ENCODE measurements at regions not wholly inside any gene's neighbourhood (a gene's known extent, or its start where the extent isn't known, plus 50 kb on each side); places are given as distances from the start of the nearest gene placed in this dataset.

GRCh38 chr16:48831076-48831722, 221.2 kb upstream of the N4BP1 start:
- 25% methylated on average over 4 of the region's 4 CpGs for WGBS
- Histone ChIP-seq H3K4me1 (no peaks in the 10 kb centered on the region), H3K4me3 (no peak overlapping the region), H3K27ac (no peak overlapping the region), H3K9me3 (no peaks in the 10 kb centered on the region), H3K27me3 (no peaks in the 10 kb centered on the region), H3K36me3 (no peaks in the 10 kb centered on the region)
- no peak for DNase-seq (ENCODE audit: low spot score in 2 of 2)
- TF ChIP-seq CTCF (IDR thresholded peaks at IDR 0.05) (no peak), EP300 (IDR thresholded peaks at IDR 0.05) (no peak), POLR2A (IDR thresholded peaks at IDR 0.05) (no peak), POLR2AphosphoS5 (IDR thresholded peaks at IDR 0.05) (no peak)

GRCh38 chr16:48829336-48830310, 219.6 kb upstream of the N4BP1 start:
- Histone ChIP-seq H3K27ac (no peak overlapping the region), H3K27me3 (peaks cover 3% of the 10 kb centered on the region), H3K4me3 (no peak overlapping the region), H3K36me3 (no peaks in the 10 kb centered on the region), H3K9me3 (peaks cover 3% of the 10 kb centered on the region), H3K4me1 (no peaks in the 10 kb centered on the region)
- TF ChIP-seq POLR2A (IDR thresholded peaks at IDR 0.05) (no peak), EP300 (IDR thresholded peaks at IDR 0.05) (no peak), CTCF (IDR thresholded peaks at IDR 0.05) (no peak), POLR2AphosphoS5 (IDR thresholded peaks at IDR 0.05) (no peak)
- 85% methylated on average over 12 of the region's 12 CpGs for WGBS
- no peak for DNase-seq (ENCODE audit: low spot score in 2 of 2)

- no peak for TF ChIP-seq CTCF (IDR thresholded peaks at IDR 0.05)
- no peak for TF ChIP-seq EP300 (IDR thresholded peaks at IDR 0.05)
- no peak for TF ChIP-seq POLR2A (IDR thresholded peaks at IDR 0.05)
- no peak for TF ChIP-seq POLR2AphosphoS5 (IDR thresholded peaks at IDR 0.05)
- no peak for DNase-seq (ENCODE audit: low spot score in 2 of 2)
- Histone ChIP-seq H3K4me3 (no peak overlapping the region), H3K27me3 (peaks cover 3% of the 10 kb centered on the region), H3K9me3 (peaks cover 3% of the 10 kb centered on the region), H3K27ac (no peak overlapping the region), H3K36me3 (no peaks in the 10 kb centered on the region), H3K4me1 (no peaks in the 10 kb centered on the region)
- WGBS, result 63% methylated on average over 2 of the region's 2 CpGs
Observed at GRCh38 chr16:48824271-48824670, 214.3 kb upstream of the N4BP1 start.

- WGBS, result 84% methylated on average over 5 of the region's 5 CpGs
Observed at GRCh38 chr16:48822431-48822830, 212.5 kb upstream of the N4BP1 start.

More at GRCh38 chr16:48822431-48822830, 212.5 kb upstream of the N4BP1 start:
- Histone ChIP-seq H3K36me3 (no peaks in the 10 kb centered on the region), H3K4me1 (no peaks in the 10 kb centered on the region), H3K9me3 (peaks cover 3% of the 10 kb centered on the region), H3K27ac (no peak overlapping the region), H3K4me3 (no peak overlapping the region), H3K27me3 (peaks cover 3% of the 10 kb centered on the region)
- TF ChIP-seq CTCF (IDR thresholded peaks at IDR 0.05) (no peak), POLR2AphosphoS5 (IDR thresholded peaks at IDR 0.05) (no peak), EP300 (IDR thresholded peaks at IDR 0.05) (no peak), POLR2A (IDR thresholded peaks at IDR 0.05) (no peak)
- DNase-seq (ENCODE audit: low spot score in 2 of 2), result no peak

Measured in suprapubic skin (tissue), 4 donors.